ENCODE measurements at regions not wholly inside any gene's neighbourhood (a gene's known extent, or its start where the extent isn't known, plus 50 kb on each side); places are given as distances from the start of the nearest gene placed in this dataset.

GRCh38 chr12:111069886-111070285 is 149.5 kb upstream of the MYL2 start:
- TF ChIP-seq RARB (CRISPR knock-in tag; IDR thresholded peaks at IDR 0.05) (no peak), GLIS3 (CRISPR knock-in tag; IDR thresholded peaks at IDR 0.05) (no peak), ZFP3 (CRISPR knock-in tag; IDR thresholded peaks at IDR 0.05) (no peak), OSR1 (CRISPR knock-in tag; IDR thresholded peaks at IDR 0.05) (no peak), CSRNP3 (CRISPR knock-in tag; IDR thresholded peaks at IDR 0.05) (no peak), PPARA (CRISPR knock-in tag; IDR thresholded peaks at IDR 0.05; ENCODE audit: borderline replicate concordance) (no peak)
